ENCODE measurements at regions not wholly inside any gene's neighbourhood (a gene's known extent, or its start where the extent isn't known, plus 50 kb on each side); places are given as distances from the start of the nearest gene placed in this dataset.

GRCh38 chr3:194075088-194075615, 60.8 kb upstream of the HES1 start:
- no peak for DNase-seq

GRCh38 chr3:194075802-194076460, 60.0 kb upstream of the HES1 start:
- no peak for DNase-seq

DNA sequence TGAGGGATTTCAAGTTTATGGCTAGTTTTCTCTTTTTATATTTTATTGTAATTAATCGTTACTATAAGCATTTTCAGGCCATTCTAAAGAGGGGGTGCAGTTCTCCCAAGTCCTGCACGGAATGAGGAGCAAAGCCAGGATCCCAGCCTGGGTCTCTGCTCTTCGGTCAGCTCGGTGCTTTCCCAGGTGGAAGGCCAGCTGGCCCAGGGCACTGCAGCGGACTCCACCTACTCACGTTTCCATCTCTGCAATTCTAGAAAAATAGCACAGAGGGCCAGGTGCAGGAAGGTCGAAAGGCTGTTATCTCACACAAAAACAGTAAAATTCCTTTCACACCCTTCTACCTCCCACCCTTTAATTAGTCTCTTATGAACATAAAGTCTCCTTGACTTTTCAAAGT, 59.5 kb upstream of the HES1 start:
- DNase-seq: no peak

DNA sequence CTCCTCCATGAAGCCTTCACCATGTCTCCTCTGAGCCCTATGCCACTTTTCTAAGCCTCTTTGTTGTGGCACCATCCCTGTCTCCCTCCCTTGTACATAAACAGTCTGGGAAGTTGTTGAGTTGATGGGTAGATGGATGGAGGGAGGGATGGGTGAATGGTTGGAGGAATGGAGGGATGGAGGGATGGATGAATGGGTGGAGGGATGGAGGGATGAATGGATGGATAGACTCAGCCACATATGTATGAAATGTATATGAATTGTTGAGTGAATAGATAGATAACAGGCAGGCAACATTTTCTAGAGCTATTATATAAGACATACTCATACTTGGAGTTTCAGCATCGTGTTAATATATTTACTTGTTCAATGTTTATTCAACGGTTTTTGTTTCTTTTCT, 58.3 kb upstream of the HES1 start:
- no peak for DNase-seq

DNA sequence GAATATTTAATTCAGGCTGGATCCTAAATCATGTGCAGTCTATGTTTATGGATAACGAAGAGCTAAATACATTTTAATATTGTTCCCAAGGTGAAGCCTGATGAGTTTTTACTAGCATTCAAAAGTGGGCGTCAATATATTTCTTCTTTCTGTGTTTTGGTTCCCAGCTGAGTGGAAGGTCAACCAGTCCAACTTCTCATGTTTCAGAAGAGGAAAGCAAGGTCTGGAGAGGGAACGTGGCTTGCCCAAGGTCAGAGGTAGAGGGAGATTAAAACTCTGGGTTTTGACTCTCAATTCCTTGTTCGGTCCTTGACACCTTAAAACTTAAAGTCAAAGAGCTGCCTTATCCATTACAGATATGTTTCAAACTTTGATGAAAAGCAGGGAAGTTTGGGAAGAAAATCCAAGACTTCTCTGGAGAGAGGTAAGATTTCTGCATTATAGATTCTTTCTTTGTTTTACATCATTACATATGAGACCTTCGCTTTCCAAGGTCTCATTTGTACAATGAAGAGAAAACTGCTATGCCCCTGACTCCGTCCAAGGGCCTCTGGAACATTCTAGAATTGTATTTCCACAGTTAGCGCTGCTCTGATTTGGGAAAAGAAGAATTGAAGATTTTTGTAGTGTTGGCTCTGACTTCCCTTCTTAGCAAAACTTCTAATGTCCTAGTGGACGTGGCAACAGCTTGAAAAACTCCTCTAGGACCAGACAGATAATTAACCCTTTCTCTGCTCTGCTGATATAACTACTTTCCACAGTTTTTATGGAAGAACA, 57.7 kb upstream of the HES1 start:
- no peak for DNase-seq

- no peak for DNase-seq
Measured at GRCh38 chr3:194079702-194080172, 56.2 kb upstream of the HES1 start.

DNA sequence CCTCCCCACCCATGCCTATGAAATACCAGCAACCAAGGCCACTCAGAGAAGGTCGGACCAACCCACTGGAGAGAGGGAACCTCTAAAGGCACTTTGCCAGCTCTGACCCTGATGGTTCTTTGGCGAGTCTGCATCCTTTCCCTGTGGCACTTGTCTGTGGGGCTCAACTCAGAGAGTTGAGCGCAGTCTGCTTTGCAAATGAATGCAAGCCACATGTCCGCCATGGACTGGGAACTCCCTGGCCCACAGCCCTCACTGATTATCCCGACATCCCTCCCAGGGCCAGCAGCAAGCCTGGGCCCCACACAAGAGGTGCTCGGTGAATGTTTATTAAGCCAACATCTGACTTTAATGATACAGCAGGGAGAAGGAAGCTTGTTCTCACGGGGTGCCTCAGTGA, 55.5 kb upstream of the HES1 start:
- no peak for DNase-seq

DNA sequence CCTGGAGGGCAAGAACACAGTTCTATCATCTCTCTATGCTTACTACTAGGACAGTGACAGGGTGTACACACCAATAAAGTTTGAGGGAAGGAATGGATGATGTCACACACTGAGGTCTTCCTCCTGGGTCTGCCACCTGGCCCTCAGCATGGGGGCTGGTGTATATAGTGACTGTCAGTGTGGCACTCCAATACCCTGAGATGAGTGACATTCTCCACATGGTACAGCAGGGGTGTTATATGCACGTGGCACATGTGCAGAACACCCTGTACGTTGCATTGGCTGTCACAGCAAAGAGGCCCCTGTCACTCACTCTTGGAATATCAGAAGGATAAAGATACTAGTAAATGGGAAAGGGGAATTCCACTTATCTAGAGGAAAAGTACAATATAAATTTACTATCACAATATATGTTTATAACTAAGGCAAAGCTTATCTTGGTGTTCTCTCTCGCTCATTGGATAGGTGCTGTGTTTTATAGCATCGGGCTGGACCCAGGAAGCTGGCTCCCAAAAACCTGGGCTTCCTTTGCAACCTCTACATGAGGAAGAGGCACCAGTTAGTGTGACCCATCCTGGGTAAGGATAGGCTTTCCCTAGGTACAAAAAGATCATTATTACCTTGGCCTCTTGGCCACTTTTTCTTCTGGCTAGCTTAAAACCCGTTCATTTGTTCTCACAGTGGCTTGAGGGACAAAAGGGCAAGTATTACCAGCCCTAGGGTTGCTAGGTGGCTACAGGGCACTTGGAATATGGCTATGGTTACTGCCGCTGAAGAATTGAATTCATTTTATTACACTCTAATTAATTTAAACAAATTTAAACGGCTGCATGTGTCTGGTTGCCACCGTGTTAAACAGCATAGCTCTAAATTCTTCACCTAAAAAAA, 54.8 kb upstream of the HES1 start:
- DNase-seq: no peak

GRCh38 chr3:194081826-194082225, 54.1 kb upstream of the HES1 start:
- DNase-seq: no peak

GRCh38 chr3:194082743-194083636, 53.0 kb upstream of the HES1 start:
- DNase-seq: no peak

- DNase-seq: peak; percentile 27
Measured at GRCh38 chr3:194083637-194084224, 52.2 kb upstream of the HES1 start.

DNA sequence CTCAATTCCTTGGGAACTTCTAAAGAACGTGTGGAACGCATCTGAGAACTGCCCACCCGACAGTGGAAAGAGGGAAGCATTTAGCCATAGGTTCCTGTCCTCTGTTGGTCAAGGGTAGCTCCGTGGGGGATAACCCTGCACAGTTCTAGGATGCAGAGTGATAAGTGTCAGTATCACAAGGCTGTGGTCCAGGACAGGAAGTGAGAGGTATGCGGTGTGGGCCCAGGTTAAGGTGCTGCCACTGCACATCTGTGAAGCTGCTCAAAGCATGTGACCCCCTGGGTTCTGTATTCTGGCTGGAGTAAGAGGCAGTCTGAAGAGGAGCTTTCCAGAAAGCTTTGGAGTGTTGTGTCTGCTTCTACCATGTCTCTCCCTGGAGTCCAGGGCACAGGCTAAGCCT, 51.7 kb upstream of the HES1 start:
- DNase-seq: no peak
